GM18505 (cell line): ENCODE measurements at regions not wholly inside any gene's neighbourhood (a gene's known extent, or its start where the extent isn't known, plus 50 kb on each side); places are given as distances from the start of the nearest gene placed in this dataset.

Experiments
- ATAC-seq: cut with Tn5 transposase; IDR thresholded peaks from one replicate; pipeline ENCODE4 v1.9.1; 2021; ENCODE audit not compliant: unreplicated experiment
- POLR2A ChIP-seq: IDR thresholded peaks from 4 replicates; pipeline ENCODE4 v1.6.1; 2011; ENCODE audit warnings: borderline replicate concordance; ENCODE audit not compliant: insufficient read depth, insufficient read length; ENCODE audit errors: extremely low read depth

DNA sequence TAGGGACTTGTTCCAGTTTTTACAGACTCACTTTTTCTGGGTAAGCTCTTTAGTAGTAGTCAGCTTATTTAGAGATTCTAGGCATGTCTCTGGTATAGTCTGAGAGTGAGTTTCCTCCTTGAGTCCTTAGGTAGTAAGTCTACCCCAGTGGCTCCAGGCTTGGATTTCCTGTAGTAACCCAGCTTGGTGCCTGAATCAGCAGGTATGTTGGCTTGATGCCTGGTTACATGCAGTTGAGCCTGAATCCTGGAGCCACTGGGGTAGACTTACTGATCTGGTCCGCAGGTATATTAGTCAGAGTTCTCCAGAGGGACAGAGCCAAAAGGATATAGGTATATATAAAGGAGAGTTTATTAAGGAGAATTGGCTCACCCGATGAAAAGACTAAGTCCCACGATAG, 85.8 kb upstream of the RBMS3 start:
- no peak for TF ChIP-seq POLR2A
- no peak for ATAC-seq

GRCh38 chr3:29201604-29202003, 79.3 kb upstream of the RBMS3 start:
- no peak for TF ChIP-seq POLR2A
- ATAC-seq, result no peak

GRCh38 chr3:29202378-29202777, 78.5 kb upstream of the RBMS3 start:
- no peak for TF ChIP-seq POLR2A
- no peak for ATAC-seq

DNA sequence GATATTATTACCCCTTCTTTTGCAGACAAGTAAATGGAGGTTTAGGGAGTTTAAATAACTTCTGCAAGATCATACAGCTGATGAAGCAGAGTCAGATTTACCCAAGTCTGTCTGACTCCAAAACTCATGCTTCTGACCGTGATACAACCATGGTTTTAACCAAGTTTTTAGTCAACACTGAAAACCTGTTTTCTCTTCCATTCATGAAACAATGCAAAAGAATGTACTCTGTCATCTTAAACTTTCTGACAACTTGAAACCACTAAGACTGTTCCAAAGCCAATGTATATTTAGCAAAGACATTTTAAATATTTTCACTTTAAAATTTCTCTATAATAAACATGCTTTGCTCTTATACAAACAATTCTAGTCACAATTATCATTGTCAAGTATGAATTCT, 77.0 kb upstream of the RBMS3 start:
- no peak for TF ChIP-seq POLR2A
- ATAC-seq, result no peak

GRCh38 chr3:29207427-29207826, 73.4 kb upstream of the RBMS3 start:
- ATAC-seq, result no peak
- TF ChIP-seq POLR2A, result no peak

DNA sequence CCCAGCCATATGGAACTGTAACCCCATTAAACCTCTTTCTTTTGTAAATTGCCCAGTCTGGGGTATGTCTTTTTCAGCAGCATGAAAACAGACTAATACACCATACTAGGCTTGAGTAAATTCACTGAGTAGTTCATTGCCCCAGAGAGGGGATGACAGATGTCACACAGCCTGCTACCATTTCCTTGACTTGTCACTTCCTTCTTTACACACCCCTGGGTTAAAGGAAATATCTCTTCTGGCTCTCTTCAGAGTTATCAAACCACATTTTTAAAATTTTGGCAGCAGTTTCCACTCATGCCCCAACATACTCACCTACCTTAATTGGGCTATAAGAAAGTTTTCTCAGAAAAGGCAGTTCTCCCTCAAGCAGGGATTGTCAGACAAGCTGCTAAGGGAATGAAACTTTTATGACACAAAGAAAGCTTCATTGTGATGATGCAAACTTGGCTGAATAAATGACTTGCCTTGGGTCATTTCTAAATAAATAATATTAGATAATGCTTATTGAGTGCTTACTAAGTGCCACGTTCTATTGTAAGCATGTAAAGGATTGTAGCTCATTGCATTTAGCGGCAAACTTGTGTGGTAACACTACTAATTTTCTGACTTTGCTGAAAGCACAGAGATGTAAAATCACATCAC, 68.0 kb upstream of the RBMS3 start:
- no peak for ATAC-seq
- no peak for TF ChIP-seq POLR2A

DNA sequence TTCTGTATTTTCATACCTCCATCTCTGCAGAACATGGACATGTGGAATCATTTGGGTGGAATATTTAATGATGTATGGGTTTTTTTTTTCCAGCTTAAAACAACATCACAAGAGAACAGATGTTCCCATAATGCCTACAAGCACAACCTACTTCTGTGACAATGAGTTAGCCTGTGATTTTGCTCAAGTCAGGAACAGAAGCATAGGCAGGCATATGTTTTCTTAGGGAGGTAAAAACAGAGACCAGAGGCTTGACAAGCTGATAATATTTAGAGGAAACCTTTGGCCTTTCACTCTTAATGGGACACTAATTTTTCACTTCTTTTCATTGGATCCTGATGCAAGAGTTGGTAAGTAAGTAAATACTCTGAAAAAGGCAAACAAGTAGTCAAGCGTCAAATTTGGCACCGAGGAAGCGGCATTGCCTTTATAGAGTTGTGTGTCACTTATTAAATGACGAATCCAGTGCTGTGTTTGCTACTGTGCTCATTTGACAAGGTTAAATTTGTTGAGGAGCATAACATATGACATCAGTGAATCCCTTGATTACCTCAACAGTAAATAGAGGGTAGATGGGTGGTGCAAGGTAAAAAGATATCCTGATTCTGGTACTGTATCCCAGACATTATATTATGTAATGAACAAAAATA, 66.7 kb upstream of the RBMS3 start:
- ATAC-seq, result no peak

DNA sequence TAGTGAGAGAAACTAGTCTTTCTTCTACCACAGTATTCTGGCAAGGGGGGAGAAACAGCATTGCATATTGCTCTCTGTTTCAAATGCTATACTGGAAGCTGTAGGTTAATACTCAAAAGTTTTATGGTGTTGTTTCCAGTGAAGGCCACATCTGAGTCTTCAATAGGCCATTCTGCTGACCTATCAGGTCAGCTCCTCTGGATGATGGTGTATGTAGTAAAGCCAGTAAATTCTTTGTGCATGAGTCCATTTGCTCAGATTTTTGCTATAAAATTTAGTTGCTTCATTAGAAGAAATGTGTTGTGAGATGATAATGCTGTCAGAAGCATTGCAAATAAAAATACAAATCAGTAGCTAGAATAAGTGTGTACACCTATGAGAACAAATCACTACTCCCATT, 64.9 kb upstream of the RBMS3 start:
- ATAC-seq, result no peak
- TF ChIP-seq POLR2A, result no peak

More for the DNA sequence above, 66.7 kb upstream of the RBMS3 start:
- TF ChIP-seq POLR2A, result no peak

- ATAC-seq, result no peak
- TF ChIP-seq POLR2A, result no peak
These were observed 54.2 kb upstream of the RBMS3 start for GRCh38 chr3:29226706-29227105.

DNA sequence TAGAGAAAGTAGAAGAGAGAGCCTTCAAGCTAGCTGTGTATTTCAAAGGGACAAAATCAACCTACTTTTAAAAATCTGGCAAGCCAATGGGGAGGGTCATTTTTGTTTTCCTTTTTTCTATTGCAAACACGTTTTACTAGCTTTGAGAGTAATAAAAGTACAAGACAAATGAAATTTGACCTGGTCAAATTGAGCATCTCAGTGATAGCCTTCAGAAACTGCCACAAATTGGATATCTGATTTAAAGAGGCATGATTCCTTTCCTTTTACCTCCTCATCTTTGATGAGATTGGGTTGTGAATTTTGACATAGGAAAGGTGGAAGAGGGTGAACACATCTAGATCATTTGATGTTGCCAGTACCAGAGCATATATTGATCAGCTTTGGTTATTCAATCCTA, 53.6 kb upstream of the RBMS3 start:
- TF ChIP-seq POLR2A, result no peak
- no peak for ATAC-seq
